Mammary epithelial cell (primary cell): ENCODE measurements at regions not wholly inside any gene's neighbourhood (a gene's known extent, or its start where the extent isn't known, plus 50 kb on each side); places are given as distances from the start of the nearest gene placed in this dataset.

Source experiments
- CTCF ChIP-seq, 2 donors: IDR thresholded peaks in 1 of 2; conservative IDR thresholded peaks in 1 of 2; 2 replicates each; pipeline ENCODE4 v1.5.1; 2011 to 2012; ENCODE audit warnings: inconsistent platforms in 2 of 2, low read length in 2 of 2, mild to moderate bottlenecking in 2 of 2, control low read depth in 1 of 2, low read depth in 1 of 2; ENCODE audit not compliant: insufficient read depth in 1 of 2; ENCODE audit errors: extremely low read depth in 1 of 2
- EZH2 ChIP-seq: IDR thresholded peaks from 2 replicates; pipeline ENCODE4 v1.6.1; 2012; ENCODE audit warnings: low read length, inconsistent platforms, borderline replicate concordance

- no peak for TF ChIP-seq CTCF (conservative IDR thresholded peaks at IDR 0.05 in 1 of 2, IDR thresholded peaks at IDR 0.05 in 1 of 2; ENCODE audit: extremely low read depth in 1 of 2, insufficient read depth in 1 of 2, low read depth in 1 of 2, low read length in 2 of 2)
- TF ChIP-seq EZH2 = no peak
These were observed 454.6 kb downstream of the MEIS1 start for GRCh38 chr2:66889632-66889882.
